GDM1 (cell line): ENCODE measurements at regions not wholly inside any gene's neighbourhood (a gene's known extent, or its start where the extent isn't known, plus 50 kb on each side); places are given as distances from the start of the nearest gene placed in this dataset.

ENCODE experiments used
- DNase-seq: peaks from one replicate; lab custom pipeline; 2025; lab: John Stamatoyannopoulos, UW

GRCh38 chr16:9412915-9413264 is 321.4 kb downstream of the HAPSTR1 start:
- no peak for DNase-seq

DNA sequence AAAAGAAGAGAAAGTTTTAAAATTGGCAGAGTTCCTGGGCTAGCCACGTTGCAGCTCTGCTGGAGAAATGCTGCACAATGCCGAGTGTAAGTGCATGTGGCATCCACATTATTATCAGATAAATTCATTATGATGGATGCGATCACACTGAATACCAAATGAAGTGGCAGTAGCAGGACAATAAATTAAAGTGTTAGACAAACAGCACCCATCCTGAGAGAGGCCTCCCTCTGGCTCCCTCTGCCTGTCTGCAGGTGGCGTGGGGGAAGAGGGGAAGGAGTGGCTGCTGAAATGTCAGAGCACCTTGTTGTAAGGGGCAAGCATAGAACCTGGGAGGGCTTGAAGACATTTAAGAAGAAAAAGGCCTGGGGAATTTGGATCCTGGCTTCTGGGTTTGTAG is 324.1 kb downstream of the HAPSTR1 start:
- no peak for DNase-seq

- no peak for DNase-seq
Observed at GRCh38 chr16:9417898-9418297, 326.5 kb downstream of the HAPSTR1 start.

DNA sequence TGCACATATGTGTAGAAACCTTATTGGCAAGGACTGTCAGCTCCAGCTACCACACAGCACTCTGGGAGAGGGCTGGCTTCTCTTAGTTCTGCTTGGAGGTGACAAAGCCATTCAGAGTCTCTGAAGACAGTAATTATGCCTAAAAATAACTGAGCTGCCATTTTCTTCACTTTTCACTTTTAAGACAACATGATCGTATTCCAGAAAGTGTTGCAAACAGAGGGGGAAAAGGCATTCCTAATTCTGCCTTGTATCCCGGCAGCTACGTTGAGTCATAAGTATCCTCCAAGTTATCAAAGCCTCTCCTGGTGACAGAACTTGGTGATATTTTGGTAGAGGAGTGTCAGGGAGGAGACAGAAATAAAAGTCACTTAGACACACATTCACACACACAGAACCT is 327.7 kb downstream of the HAPSTR1 start:
- no peak for DNase-seq

DNA sequence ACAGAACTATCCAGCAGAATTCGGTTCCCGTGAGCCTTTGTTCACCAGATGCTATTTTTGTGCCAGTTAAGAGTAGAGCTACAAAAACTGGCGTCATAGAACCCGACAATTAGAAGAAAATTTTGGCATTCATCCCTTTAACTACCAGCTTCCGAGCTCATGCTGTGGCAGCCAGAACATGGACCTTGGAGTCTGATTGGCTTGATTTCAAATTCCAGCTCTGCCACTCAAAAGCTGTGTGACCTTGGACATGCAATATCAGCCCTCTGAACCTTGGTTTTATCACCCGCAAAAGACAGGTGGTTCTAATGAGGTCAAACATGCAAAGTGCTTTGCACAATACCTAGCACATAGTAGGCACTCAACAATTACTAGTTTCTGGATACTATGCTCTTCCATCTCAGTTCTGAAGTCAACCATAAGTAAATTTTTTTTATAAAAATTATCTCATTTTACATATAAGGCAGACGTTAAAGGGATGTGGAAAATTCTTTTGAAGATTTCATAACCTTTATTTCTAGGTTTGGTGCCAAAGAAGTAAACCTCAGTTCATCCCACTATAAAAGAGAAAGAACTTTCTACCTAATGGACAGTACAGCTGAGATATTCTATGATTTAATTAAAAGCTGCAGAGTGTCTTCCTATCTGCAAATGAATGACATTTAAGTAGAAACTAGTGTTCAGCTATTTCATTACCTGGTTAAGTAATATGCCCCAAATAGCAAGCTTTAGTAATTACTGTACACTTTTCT is 331.5 kb downstream of the HAPSTR1 start:
- no peak for DNase-seq

DNA sequence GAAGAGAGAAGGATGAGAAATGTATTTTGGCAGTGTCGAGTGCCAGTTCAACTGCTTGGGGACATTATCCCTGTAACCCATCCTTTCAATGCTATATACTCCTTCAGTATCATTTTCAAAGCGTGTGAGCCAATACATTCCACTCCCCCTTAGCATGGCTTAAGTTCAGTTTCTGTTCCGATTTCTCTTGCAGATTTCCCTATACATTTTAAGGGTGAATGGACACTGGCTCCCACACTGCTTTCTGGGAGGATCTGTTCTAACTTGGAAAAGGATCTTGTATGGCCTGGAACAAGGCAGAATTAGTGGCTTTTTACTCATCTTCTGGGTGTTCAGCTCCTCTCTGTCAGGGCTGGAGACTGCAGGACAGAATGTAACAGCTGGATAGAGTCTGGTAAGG is 333.8 kb downstream of the HAPSTR1 start:
- DNase-seq, result no peak

- DNase-seq, result no peak
Observed at GRCh38 chr16:9428355-9429005, 337.0 kb downstream of the HAPSTR1 start.

GRCh38 chr16:9429646-9430330 is 338.3 kb downstream of the HAPSTR1 start:
- no peak for DNase-seq

- no peak for DNase-seq
Observed at GRCh38 chr16:9434659-9435058, 343.2 kb downstream of the HAPSTR1 start.

DNA sequence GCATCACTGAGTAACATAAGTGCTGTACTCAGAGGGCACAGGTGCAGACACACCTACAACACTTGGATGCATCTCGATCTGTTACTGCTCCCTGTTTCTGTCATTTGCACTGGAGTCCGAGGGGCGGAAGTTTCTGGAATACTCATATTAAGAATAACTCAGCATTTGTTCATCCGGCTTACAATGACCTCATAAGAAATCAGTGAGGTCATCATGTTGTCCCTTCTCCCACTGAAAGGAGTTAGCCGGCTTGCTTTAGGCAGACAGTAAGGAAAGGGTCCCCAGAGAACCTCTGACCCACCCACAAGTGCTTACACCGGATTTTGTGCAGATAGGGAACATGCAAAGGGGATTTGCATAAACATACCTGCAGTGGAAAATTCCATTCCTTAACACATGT is 344.7 kb downstream of the HAPSTR1 start:
- DNase-seq, result no peak

- DNase-seq, result no peak
Observed at GRCh38 chr16:9437115-9437514, 345.7 kb downstream of the HAPSTR1 start.

- DNase-seq, result no peak
Observed at GRCh38 chr16:9438991-9439390, 347.5 kb downstream of the HAPSTR1 start.

DNA sequence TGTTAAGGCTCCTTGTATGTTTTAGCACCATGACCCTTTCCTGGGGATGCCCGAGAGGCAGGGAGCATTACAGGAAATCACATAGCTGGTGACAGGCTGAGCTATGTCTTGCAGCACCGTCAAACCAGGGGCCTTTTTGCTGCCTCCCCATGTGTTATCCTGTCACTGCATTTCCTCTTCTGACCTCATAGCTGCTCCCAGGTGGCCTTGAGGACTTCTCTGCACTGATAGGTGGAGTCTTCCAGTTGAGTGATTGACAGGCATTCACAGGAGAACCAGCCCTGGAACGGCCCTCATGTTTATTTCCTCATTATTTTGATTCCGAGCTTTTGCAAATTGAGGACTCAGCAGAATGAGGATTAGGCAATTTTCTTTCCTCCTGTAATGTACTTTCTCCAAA is 349.6 kb downstream of the HAPSTR1 start:
- no peak for DNase-seq

DNA sequence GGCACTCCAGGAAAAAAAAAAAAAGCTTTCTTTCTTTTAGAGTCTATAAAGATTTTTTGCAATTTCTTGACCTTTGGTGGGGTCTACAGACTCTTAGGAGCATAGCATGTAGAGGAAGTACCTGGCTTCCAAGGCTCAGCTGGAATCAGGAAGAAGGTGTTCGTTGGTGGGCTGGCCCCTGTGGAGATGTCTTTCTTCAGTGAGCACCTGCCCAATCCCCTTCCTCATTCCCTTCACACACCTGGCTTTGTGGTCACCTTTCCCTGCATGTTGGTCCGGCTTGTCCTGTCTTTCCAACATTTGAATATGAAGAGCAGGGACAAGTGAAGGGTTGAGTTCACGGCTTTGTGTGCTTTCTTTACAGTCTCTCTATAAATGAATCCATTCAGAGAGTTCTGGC is 352.4 kb downstream of the HAPSTR1 start:
- DNase-seq, result no peak

DNA sequence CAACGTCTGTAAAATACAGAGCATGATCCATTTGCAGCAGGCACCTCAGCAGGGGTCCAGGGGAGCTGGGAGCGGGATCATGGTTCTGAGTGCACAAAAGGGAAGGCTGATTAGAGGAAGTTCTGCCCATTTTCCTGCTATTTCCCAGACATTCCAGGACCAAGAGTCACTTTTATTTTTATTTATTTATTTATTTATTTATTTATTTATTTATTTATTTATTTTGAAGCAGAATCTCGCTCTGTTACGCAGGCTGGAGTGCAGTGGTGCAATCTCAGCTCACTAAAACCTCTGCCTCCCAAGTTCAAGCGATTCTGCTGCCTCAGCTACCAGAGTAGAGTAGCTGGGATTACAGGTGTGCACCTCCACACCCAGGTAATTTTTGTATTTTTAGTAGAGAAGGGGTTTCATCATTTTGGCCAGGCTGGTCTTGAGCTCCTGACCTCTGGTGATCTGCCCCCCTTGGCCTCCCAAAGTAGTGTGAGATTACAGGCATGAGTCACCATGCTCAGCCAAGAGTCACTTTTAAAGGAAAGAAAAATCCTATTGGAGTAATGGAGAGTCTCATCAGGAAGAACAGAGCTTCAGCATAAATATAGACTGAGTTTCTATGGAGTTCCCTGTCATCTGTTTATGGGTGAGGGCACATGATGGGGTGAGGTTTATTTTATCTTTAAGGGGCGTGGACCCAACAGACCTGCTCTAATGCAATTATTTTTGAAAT is 355.2 kb downstream of the HAPSTR1 start:
- DNase-seq, result no peak

- DNase-seq, result no peak
Observed at GRCh38 chr16:9447195-9447551, 355.7 kb downstream of the HAPSTR1 start.

GRCh38 chr16:9447699-9448098 is 356.3 kb downstream of the HAPSTR1 start:
- DNase-seq, result no peak

GRCh38 chr16:9449597-9449996 is 358.2 kb downstream of the HAPSTR1 start:
- no peak for DNase-seq

DNA sequence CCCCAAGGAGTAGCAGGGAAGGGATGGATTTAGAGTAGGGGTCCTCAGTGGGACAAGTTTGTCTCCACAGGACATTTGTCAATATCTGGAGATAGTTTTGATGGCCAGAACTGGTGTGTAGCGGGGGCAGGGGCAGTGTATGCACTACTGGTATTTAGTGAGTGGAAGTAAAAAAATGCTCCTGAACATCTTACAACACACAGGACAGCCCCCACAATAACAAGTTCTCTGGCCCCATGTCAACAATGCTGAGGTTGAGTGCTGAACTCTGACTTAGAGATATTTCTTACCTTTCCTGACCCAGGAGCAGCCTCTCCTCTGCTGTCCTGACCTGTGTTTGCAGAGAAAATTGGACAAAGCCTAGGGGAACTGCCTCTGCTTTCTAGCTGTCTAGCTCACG is 365.8 kb downstream of the HAPSTR1 start:
- DNase-seq, result no peak

- DNase-seq, result no peak
Observed at GRCh38 chr16:9458816-9459215, 367.4 kb downstream of the HAPSTR1 start.

DNA sequence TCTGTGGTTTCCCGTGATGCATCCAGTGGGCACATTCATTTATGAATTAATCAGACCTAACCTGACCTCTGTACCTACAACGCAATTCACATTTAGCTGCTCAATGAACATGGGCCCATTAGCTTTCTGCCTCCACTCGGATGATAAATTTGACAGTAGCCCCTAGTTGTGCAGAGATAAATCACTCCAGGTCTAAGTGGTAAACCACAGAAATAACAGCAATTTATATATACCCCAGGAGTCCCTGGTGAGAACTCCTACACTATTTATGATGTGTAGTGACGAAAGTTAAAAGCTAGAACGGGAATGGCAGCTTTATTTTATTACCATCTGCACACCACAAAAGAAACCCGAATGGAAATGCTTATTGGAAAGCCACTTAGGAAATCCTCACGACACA is 371.5 kb downstream of the HAPSTR1 start:
- no peak for DNase-seq

DNA sequence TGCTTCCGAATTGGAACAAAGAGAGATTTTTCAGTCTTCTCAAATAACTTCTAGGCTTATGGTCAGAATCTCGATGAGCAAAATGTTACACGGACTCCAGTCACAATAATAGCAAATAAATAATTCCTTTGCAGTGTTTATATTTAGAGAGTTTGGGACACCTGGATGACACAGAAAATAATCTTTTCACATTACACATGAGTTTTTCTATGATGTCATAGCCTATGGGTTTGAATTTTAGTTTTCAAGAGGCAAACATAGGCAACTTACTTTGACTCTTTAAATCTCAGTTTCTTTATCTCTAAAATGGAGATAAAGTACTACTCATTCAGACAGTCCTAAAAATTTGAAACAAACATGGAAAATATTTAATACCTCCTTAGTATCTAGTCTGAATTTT is 372.0 kb downstream of the HAPSTR1 start:
- no peak for DNase-seq

- DNase-seq, result no peak
Observed at GRCh38 chr16:9465161-9465560, 373.7 kb downstream of the HAPSTR1 start.
